ENCODE measurements at regions not wholly inside any gene's neighbourhood (a gene's known extent, or its start where the extent isn't known, plus 50 kb on each side); places are given as distances from the start of the nearest gene placed in this dataset.

DNA sequence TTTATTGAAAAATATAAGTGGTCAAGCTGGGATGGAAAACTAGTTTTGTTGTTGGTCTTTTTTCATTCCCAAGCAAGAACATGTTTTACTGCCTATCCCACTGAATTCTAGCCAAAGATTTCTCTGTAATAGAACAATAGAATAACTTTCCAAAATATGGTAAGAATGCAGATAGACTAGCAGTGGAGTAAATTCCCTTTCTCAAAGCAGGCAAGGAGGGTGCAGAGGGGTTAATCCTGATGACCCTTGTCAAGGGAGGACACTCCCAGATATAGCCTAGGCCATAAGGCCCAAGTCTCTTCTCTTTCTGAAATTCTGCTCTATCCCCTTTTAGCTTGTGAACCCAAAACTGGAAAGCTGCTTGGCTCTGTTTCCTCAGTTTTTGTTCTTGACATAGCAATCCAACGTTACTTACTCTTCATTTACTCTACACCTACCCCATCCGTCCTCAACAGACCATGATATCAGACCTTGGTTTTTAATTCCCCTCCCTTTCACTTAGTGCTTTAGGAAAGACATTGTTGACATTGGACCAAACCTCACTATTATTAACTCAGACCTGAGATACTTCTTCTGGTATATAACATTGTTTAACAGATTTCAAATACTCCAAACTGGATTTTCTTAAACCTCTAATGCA, 453.6 kb upstream of the THBS1 start:
- DNase-seq (ENCODE audit: insufficient read length, low spot score, missing footprints): no peak
- TF ChIP-seq, protein P1, sequence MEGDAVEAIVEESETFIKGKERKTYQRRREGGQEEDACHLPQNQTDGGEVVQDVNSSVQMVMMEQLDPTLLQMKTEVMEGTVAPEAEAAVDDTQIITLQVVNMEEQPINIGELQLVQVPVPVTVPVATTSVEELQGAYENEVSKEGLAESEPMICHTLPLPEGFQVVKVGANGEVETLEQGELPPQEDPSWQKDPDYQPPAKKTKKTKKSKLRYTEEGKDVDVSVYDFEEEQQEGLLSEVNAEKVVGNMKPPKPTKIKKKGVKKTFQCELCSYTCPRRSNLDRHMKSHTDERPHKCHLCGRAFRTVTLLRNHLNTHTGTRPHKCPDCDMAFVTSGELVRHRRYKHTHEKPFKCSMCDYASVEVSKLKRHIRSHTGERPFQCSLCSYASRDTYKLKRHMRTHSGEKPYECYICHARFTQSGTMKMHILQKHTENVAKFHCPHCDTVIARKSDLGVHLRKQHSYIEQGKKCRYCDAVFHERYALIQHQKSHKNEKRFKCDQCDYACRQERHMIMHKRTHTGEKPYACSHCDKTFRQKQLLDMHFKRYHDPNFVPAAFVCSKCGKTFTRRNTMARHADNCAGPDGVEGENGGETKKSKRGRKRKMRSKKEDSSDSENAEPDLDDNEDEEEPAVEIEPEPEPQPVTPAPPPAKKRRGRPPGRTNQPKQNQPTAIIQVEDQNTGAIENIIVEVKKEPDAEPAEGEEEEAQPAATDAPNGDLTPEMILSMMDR (IDR thresholded peaks at IDR 0.05; ENCODE audit: extremely low read depth, low read depth, low read length): no peak
- Histone ChIP-seq H3K36me3 (ENCODE audit: insufficient read depth, low read length) (no peaks in the 10 kb centered on the region), H3K79me2 (ENCODE audit: insufficient read depth, low read length) (no peaks in the 10 kb centered on the region), H3K4me1 (ENCODE audit: insufficient read depth, low read length) (peaks cover 80% of the 10 kb centered on the region), H3K4me3 (ENCODE audit: insufficient read depth, low read length) (no peak overlapping the region), H3K9me3 (ENCODE audit: low read depth, low read length) (no peaks in the 10 kb centered on the region), H3K27me3 (ENCODE audit: insufficient read depth, low read length) (no peaks in the 10 kb centered on the region), H2AFZ (ENCODE audit: low read length) (no peak overlapping the region), H3K4me2 (ENCODE audit: insufficient read depth, low read length) (peak overlapping the region; percentile 15), H3K27ac (ENCODE audit: low read depth, low read length) (peak overlapping the region; percentile 96), H4K20me1 (ENCODE audit: insufficient read depth, low read length) (no peaks in the 10 kb centered on the region)

DNA sequence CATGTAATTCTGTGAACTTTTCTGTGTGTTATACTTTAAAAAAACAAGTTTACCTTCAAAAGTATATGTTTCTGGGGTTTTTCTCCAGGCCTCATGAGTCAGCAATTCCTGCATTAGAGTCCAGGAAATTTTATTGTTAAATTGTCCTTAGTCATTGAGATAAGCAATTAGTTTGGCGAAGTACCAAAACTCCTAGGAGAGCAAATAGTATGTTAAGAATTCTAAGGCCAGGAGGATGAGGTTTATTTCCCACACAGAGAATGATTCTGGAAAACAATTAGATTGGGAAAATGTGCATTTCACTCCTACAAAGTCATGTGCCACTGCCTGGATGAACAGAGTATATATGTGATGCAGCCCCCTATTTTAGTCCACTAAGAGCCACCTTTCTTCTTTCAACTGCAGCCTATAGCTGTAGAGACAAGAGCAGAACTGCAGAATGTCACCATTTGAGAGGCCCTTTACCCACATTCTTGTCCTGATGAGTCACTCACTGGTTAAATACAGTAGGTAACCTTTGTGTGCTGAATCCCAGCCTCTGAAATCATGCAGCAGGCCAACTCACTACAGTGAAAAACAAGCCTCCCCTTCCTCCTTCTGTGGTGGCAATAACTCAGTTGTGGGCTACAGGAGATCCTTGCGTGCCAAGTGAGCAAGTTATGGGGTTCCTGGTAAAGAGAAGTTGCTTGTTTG, 452.8 kb upstream of the THBS1 start:
- Histone ChIP-seq H3K36me3 (ENCODE audit: insufficient read depth, low read length) (no peaks in the 10 kb centered on the region), H3K79me2 (ENCODE audit: insufficient read depth, low read length) (no peaks in the 10 kb centered on the region), H3K27ac (ENCODE audit: low read depth, low read length) (peak overlapping the region; percentile 96), H3K4me2 (ENCODE audit: insufficient read depth, low read length) (peak overlapping the region; percentile 24), H3K4me3 (ENCODE audit: insufficient read depth, low read length) (no peak overlapping the region), H4K20me1 (ENCODE audit: insufficient read depth, low read length) (no peaks in the 10 kb centered on the region), H2AFZ (ENCODE audit: low read length) (no peak overlapping the region), H3K27me3 (ENCODE audit: insufficient read depth, low read length) (no peaks in the 10 kb centered on the region), H3K9me3 (ENCODE audit: low read depth, low read length) (no peaks in the 10 kb centered on the region), H3K4me1 (ENCODE audit: insufficient read depth, low read length) (peaks cover 88% of the 10 kb centered on the region)
- TF ChIP-seq, protein P1 (IDR thresholded peaks at IDR 0.05; ENCODE audit: extremely low read depth, low read depth, low read length): no peak
- peak; percentile 83 for DNase-seq (ENCODE audit: insufficient read length, low spot score, missing footprints)

DNA sequence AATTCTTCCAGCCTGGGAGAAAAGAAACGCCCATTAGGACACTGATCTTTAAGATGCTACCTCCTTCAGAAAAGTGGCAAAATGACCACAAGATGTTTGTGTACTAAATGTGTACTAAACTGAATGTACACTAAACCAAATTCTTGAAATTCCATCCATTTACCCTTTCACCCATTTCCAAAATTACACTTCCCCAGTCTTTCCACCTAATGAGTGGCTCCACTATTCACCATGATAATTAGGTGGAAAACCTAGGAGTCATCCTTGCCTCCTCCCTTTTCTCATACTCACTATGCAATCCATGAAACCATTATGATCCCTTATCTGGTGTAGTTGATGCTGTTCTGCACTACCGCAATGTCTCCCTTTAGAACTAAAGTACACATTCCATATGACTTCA, 452.1 kb upstream of the THBS1 start:
- H3K4me2 ChIP-seq (ENCODE audit: insufficient read depth, low read length): no peak overlapping the region
- peaks cover 91% of the 10 kb centered on the region for H3K4me1 ChIP-seq (ENCODE audit: insufficient read depth, low read length)
- no peaks in the 10 kb centered on the region for H3K9me3 ChIP-seq (ENCODE audit: low read depth, low read length)
- peak overlapping the region; percentile 96 for H3K27ac ChIP-seq (ENCODE audit: low read depth, low read length)
- H3K79me2 ChIP-seq (ENCODE audit: insufficient read depth, low read length): no peaks in the 10 kb centered on the region
- no peaks in the 10 kb centered on the region for H3K36me3 ChIP-seq (ENCODE audit: insufficient read depth, low read length)
- H2AFZ ChIP-seq (ENCODE audit: low read length): no peak overlapping the region
- no peak for DNase-seq (ENCODE audit: insufficient read length, low spot score, missing footprints)
- TF ChIP-seq, protein P1 (IDR thresholded peaks at IDR 0.05; ENCODE audit: extremely low read depth, low read depth, low read length): no peak
- no peaks in the 10 kb centered on the region for H4K20me1 ChIP-seq (ENCODE audit: insufficient read depth, low read length)
- no peaks in the 10 kb centered on the region for H3K27me3 ChIP-seq (ENCODE audit: insufficient read depth, low read length)
- H3K4me3 ChIP-seq (ENCODE audit: insufficient read depth, low read length): no peak overlapping the region

DNA sequence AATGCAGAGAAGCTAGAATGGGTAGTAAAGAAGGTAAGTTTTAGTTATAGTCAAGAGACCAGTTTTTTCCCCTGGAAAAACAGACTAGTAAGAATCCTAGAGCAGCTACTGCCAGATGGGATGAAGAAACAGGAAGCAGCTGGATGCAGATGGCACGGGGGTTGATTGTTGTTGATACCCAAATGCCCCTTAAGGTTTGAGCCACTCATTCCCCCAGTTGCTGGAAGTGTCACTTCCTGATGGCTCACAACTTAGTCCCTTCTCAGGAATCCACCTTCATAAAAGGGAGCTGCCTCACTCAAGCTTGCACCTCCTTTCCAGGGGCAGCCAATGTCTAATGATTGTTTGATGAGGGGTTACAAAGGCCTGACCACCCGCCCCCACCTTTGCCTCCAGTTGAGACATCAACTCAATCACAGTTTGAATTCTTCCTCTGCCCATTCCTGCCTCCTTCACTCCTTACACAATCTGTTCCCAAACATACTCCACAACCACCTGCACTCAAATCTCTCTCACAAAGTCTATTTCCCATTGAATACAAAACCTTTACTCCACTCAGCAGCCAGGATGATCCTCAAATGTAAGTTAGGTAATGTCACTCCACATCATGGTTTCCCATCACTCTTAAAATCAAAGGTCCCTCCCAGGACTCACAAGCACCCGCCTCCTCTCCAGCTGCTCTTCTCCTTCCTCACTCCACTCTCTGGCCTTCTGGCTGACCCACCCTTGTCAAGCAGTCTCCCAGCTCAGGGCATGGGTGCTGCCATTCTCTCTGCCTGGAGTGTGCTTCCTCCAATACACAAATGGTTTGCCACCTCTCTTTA, 450.1 kb upstream of the THBS1 start:
- Histone ChIP-seq H3K27me3 (ENCODE audit: insufficient read depth, low read length) (no peaks in the 10 kb centered on the region), H3K9me3 (ENCODE audit: low read depth, low read length) (no peaks in the 10 kb centered on the region), H3K4me3 (ENCODE audit: insufficient read depth, low read length) (no peak overlapping the region), H4K20me1 (ENCODE audit: insufficient read depth, low read length) (no peaks in the 10 kb centered on the region), H3K36me3 (ENCODE audit: insufficient read depth, low read length) (no peaks in the 10 kb centered on the region), H3K4me1 (ENCODE audit: insufficient read depth, low read length) (peaks cover 82% of the 10 kb centered on the region), H3K79me2 (ENCODE audit: insufficient read depth, low read length) (no peaks in the 10 kb centered on the region), H2AFZ (ENCODE audit: low read length) (no peak overlapping the region), H3K4me2 (ENCODE audit: insufficient read depth, low read length) (no peak overlapping the region), H3K27ac (ENCODE audit: low read depth, low read length) (peak overlapping the region; percentile 96)
- no peak for DNase-seq (ENCODE audit: insufficient read length, low spot score, missing footprints)
- TF ChIP-seq, protein P1 (IDR thresholded peaks at IDR 0.05; ENCODE audit: extremely low read depth, low read depth, low read length): no peak

Measured in osteoblast (primary cell).